NCI-H526 treated with DMSO at 0.1 percent for 48 hours (cell line): ENCODE measurements at regions not wholly inside any gene's neighbourhood (a gene's known extent, or its start where the extent isn't known, plus 50 kb on each side); places are given as distances from the start of the nearest gene placed in this dataset.
"Not testable (repeated sequence)": the region's sequence is repeated elsewhere in the genome, so short reads cannot be mapped to it uniquely, and the experiment has no call there.

ENCODE experiments used
- DNase-seq: peaks from one replicate; lab custom pipeline; 2025; lab: John Stamatoyannopoulos, UW

GRCh38 chr5:145110181-145110580 is 725.0 kb downstream of the PRELID2 start:
- DNase-seq: no peak

GRCh38 chr5:145105384-145105783 is 729.8 kb downstream of the PRELID2 start:
- no peak for DNase-seq

GRCh38 chr5:145104106-145104505 is 731.0 kb downstream of the PRELID2 start:
- no peak for DNase-seq

- DNase-seq: no peak
These were observed 733.9 kb downstream of the PRELID2 start for GRCh38 chr5:145101246-145101645.

- DNase-seq: no peak
These were observed 745.0 kb downstream of the PRELID2 start for GRCh38 chr5:145090115-145090514.

GRCh38 chr5:145084834-145085233 is 750.3 kb downstream of the PRELID2 start:
- DNase-seq: no peak

- DNase-seq: no peak
These were observed 758.1 kb downstream of the PRELID2 start for GRCh38 chr5:145077028-145077427.

- no peak for DNase-seq
These were observed 759.1 kb downstream of the PRELID2 start for GRCh38 chr5:145076040-145076439.

GRCh38 chr5:145072889-145073288 is 762.3 kb downstream of the PRELID2 start:
- no peak for DNase-seq

GRCh38 chr5:145068721-145069120 is 766.4 kb downstream of the PRELID2 start:
- no peak for DNase-seq

GRCh38 chr5:145062280-145063062 is 772.7 kb downstream of the PRELID2 start:
- no peak for DNase-seq

- no peak for DNase-seq
These were observed 778.3 kb downstream of the PRELID2 start for GRCh38 chr5:145056800-145057199.

- DNase-seq: no peak
These were observed 785.0 kb downstream of the PRELID2 start for GRCh38 chr5:145050181-145050580.

GRCh38 chr5:145044970-145045369 is 790.2 kb downstream of the PRELID2 start:
- no peak for DNase-seq

- no peak for DNase-seq
These were observed 806.5 kb downstream of the PRELID2 start for GRCh38 chr5:145028626-145029025.

GRCh38 chr5:145027286-145027685 is 807.9 kb downstream of the PRELID2 start:
- DNase-seq: no peak

GRCh38 chr5:145025775-145026174 is 809.4 kb downstream of the PRELID2 start:
- no peak for DNase-seq

- no peak for DNase-seq
These were observed 820.0 kb downstream of the PRELID2 start for GRCh38 chr5:145015146-145015545.

GRCh38 chr5:145014109-145014508 is 821.0 kb downstream of the PRELID2 start:
- DNase-seq: no peak

GRCh38 chr5:145010834-145011233 is 824.3 kb downstream of the PRELID2 start:
- no peak for DNase-seq

GRCh38 chr5:145008876-145009530 is 826.1 kb downstream of the PRELID2 start:
- no peak for DNase-seq

GRCh38 chr5:144994356-144994755 is 823.7 kb downstream of the KCTD16 start:
- DNase-seq: not testable (repeated sequence)

GRCh38 chr5:144983101-144983500 is 812.4 kb downstream of the KCTD16 start:
- no peak for DNase-seq
